ENCODE measurements at regions not wholly inside any gene's neighbourhood (a gene's known extent, or its start where the extent isn't known, plus 50 kb on each side); places are given as distances from the start of the nearest gene placed in this dataset.

DNA sequence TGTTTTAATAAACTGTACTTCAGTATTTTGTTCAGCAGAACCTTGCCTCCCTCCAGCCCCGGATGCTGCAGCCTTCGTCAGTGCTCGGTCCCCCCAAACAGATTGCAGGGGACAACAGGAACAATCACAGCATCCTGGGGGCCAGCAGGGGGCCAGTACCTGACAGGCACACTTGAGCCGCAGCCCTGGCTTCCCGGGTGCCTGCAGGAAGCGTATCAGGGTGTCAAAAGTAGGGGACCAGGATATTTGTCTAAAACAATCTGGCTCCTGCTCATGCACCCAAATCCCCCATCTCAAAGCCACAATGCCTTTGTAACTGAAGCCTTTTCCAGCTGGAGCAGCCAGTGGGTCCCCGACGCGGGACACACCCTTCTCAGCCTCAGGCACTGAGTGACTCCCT is 167.5 kb upstream of the TSHZ3 start:
- peaks cover 0 to 4% (median 0%) of the 10 kb centered on the region in 4 donors for H3K9me3 ChIP-seq
- no peak overlapping the region for H3K4me3 ChIP-seq
- TF ChIP-seq POLR2A (IDR thresholded peaks at IDR 0.05) (no peak), POLR2AphosphoS5 (IDR thresholded peaks at IDR 0.05) (no peak), EP300 (IDR thresholded peaks at IDR 0.05) (no peak)
- TF ChIP-seq, protein P1, sequence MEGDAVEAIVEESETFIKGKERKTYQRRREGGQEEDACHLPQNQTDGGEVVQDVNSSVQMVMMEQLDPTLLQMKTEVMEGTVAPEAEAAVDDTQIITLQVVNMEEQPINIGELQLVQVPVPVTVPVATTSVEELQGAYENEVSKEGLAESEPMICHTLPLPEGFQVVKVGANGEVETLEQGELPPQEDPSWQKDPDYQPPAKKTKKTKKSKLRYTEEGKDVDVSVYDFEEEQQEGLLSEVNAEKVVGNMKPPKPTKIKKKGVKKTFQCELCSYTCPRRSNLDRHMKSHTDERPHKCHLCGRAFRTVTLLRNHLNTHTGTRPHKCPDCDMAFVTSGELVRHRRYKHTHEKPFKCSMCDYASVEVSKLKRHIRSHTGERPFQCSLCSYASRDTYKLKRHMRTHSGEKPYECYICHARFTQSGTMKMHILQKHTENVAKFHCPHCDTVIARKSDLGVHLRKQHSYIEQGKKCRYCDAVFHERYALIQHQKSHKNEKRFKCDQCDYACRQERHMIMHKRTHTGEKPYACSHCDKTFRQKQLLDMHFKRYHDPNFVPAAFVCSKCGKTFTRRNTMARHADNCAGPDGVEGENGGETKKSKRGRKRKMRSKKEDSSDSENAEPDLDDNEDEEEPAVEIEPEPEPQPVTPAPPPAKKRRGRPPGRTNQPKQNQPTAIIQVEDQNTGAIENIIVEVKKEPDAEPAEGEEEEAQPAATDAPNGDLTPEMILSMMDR (IDR thresholded peaks at IDR 0.05), result no peak
- no peaks in the 10 kb centered on the region for H3K27me3 ChIP-seq
- ATAC-seq (ENCODE audit: low FRiP score in 2 of 2) (no peak), DNase-seq (peak in 1 of 2 donors; percentile 36)
- no peaks in the 10 kb centered on the region for H3K4me1 ChIP-seq
- no peak overlapping the region for H3K27ac ChIP-seq
- WGBS, 2 donors, result 71 to 74% methylated on average over 9 of the region's 9 CpGs
- no peaks in the 10 kb centered on the region for H3K36me3 ChIP-seq

DNA sequence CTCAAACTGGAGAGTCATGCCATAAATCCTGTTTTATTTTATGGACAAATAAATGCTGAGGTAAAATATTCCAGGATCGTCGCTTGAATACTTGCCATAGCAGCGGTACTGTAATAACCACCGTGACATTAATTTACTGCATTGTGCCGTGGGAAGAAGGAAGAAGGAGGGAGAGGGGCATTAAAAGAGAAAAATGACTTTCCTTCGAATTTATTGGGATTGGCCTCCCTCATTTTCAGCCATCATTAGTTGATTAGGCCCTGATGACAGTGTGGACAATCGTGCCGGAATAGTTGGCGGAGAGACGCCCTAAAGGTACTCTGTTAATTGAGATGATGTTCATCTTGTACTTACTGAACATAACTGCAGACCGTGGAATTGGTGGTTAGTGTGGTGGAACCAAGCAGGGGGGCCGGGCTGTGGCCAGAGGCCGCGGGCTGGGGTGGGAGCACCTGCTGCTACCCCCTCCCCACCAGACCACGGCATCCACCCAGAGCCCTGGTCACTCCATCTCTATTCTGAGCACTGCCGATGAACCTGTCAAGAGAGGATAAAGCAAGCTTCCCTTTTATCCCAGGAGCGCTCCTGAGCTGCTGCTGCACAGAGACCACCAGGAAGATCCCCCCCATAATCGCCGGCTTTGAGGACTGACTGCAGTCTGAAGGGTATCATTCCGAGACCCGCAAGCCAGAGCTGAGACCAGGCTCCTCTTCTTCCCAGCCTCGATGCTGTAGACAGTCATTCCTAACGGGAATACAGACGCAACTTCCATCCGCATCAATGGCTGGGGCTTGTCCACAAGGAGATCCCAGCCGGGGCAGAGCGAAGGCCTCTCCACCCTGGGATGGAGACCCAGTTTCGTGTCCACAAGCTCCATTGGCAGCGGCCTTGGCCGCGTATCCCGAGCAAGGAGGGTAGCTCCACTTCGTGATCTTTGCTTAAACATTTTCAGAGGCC is 168.3 kb upstream of the TSHZ3 start:
- H3K27ac ChIP-seq, result no peak overlapping the region
- H3K4me3 ChIP-seq, result no peak overlapping the region
- no peaks in the 10 kb centered on the region for H3K4me1 ChIP-seq
- no peaks in the 10 kb centered on the region for H3K36me3 ChIP-seq
- ATAC-seq (ENCODE audit: low FRiP score in 2 of 2) (no peak), DNase-seq (peak in 1 of 2 donors; percentile 63)
- TF ChIP-seq EP300 (IDR thresholded peaks at IDR 0.05) (no peak), POLR2AphosphoS5 (IDR thresholded peaks at IDR 0.05) (no peak), POLR2A (IDR thresholded peaks at IDR 0.05) (no peak)
- TF ChIP-seq, protein P1 (IDR thresholded peaks at IDR 0.05), result no peak
- H3K9me3 ChIP-seq, result peaks cover 0 to 4% (median 0%) of the 10 kb centered on the region in 4 donors
- 87% methylated on average over 32 to 33 of the region's 33 CpGs for WGBS, 2 donors
- H3K27me3 ChIP-seq, result no peaks in the 10 kb centered on the region

DNA sequence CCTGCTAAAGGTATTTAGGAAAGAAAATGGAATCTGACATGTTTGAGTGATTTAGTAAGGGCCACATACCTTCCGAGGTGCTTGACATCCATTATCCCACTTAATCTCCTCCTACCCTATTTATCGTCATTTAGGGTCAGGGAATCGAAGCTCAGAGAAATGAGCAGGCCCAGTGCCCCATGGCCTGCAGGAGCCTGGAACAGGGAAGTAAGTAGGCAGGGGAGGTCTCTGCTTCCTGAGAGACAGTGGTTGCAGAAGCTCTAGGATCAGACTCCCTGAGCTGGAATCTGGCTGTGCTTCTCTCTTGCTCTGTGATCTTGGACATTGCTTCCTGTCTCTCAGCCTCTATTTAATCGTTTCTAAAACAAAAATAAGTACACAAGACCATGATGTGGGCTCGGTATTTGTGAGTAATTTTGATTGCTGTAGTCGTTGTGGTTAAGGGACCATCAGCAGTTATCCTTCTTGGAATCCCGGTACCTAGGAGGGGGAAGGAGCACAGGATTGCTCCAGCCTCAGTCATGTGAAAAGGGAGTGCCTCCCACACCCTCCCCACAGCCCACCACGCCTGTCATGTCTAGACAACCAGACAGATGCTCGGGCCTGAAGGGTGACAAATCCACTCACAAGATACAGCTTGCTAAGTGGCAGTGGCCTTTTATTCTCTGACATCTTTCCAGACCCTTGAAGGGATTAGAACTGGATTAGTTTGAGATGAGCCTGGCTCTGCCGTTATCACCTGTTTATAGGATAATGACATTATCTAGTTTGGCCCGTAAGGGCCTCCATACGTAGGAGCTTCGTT is 169.2 kb upstream of the TSHZ3 start:
- Histone ChIP-seq H3K36me3 (no peaks in the 10 kb centered on the region), H3K4me1 (no peaks in the 10 kb centered on the region), H3K4me3 (no peak overlapping the region), H3K9me3 (peaks cover 0 to 4% (median 0%) of the 10 kb centered on the region in 4 donors), H3K27me3 (no peaks in the 10 kb centered on the region), H3K27ac (no peak overlapping the region)
- 47 to 54% methylated on average over 13 of the region's 13 CpGs for WGBS, 2 donors
- DNase-seq (no peak), ATAC-seq (ENCODE audit: low FRiP score in 2 of 2) (no peak)
- no peak for TF ChIP-seq POLR2AphosphoS5 (IDR thresholded peaks at IDR 0.05)
- TF ChIP-seq, protein P1 (IDR thresholded peaks at IDR 0.05), result no peak
- TF ChIP-seq EP300 (IDR thresholded peaks at IDR 0.05), result no peak
- no peak for TF ChIP-seq POLR2A (IDR thresholded peaks at IDR 0.05)

DNA sequence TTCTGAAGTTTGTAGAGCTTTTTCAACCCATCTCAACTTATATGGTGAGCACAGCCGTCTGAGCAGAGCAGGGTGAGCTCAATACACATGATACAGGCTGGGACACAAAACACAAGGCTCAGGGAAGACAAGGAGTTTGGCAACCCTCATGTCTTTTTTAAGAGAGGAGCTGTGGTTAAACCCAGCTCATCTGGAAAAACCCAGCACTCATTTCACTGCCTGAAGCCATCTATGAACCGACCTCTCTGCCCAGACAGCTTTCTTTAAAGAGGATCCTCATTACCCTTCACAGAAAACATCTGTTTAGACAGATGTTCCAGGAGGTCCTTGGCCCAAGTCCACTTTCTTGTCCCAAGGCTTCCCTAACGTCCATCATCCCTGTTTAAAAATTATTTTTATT is 170.0 kb upstream of the TSHZ3 start:
- 38 to 44% methylated on average over 3 of the region's 3 CpGs for WGBS, 2 donors
- no peak overlapping the region for H3K4me3 ChIP-seq
- ATAC-seq (ENCODE audit: low FRiP score in 2 of 2), result no peak
- peaks cover 0 to 4% (median under 1%) of the 10 kb centered on the region in 4 donors for H3K9me3 ChIP-seq
- no peak overlapping the region for H3K27ac ChIP-seq
- no peaks in the 10 kb centered on the region for H3K36me3 ChIP-seq
- H3K27me3 ChIP-seq, result no peaks in the 10 kb centered on the region
- DNase-seq, result no peak
- H3K4me1 ChIP-seq, result no peaks in the 10 kb centered on the region
- TF ChIP-seq POLR2AphosphoS5 (IDR thresholded peaks at IDR 0.05) (no peak), POLR2A (IDR thresholded peaks at IDR 0.05) (no peak), EP300 (IDR thresholded peaks at IDR 0.05) (no peak)
- TF ChIP-seq, protein P1 (IDR thresholded peaks at IDR 0.05), result no peak

Data from upper lobe of left lung (tissue), 6 donors.